SU-DHL-6 (cell line): ENCODE measurements at regions not wholly inside any gene's neighbourhood (a gene's known extent, or its start where the extent isn't known, plus 50 kb on each side); places are given as distances from the start of the nearest gene placed in this dataset.

Experiments
- H2AFZ ChIP-seq: fragments of 200-600 bp; sonication (generic); 2 replicates; pipeline ENCODE4 v1.6.1; 2014; ENCODE audit warnings: low read depth, mild to moderate bottlenecking, moderate library complexity, mixed read lengths, antibody characterized with exemption, low read length; ENCODE audit not compliant: severe bottlenecking
- H3F3A ChIP-seq: fragments of 200-600 bp; shearing (Covaris generic); 2 replicates; pipeline ENCODE4 v1.6.0; 2016; ENCODE audit warnings: antibody characterized with exemption, mild to moderate bottlenecking; ENCODE audit not compliant: insufficient read depth
- H3K27ac ChIP-seq: fragments of 200-600 bp; sonication (generic); 2 replicates; pipeline ENCODE4 v1.5.1; 2016; ENCODE audit warnings: low read depth, mild to moderate bottlenecking, low read length, moderate library complexity, mixed read lengths
- H3K27me3 ChIP-seq: fragments of 200-600 bp; sonication (generic), shearing (Covaris generic); 2 replicates; pipeline ENCODE4 v1.6.0; 2014; ENCODE audit warnings: mild to moderate bottlenecking, low read length
- H3K36me3 ChIP-seq: fragments of 200-600 bp; sonication (generic); 2 replicates; pipeline ENCODE4 v1.6.1; 2014; ENCODE audit warnings: mild to moderate bottlenecking, low read length, mixed read lengths
- H3K4me2 ChIP-seq: fragments of 300-600, 200-600 bp; shearing (Covaris generic), sonication (generic); 2 replicates; pipeline ENCODE4 v1.6.0; 2014; ENCODE audit warnings: low read length, low read depth, mild to moderate bottlenecking; ENCODE audit not compliant: poor library complexity, severe bottlenecking
- H3K4me3 ChIP-seq: fragments of 200-600 bp; sonication (generic); 2 replicates; pipeline ENCODE4 v1.5.1; 2014; ENCODE audit warnings: antibody characterized with exemption, low read length, mild to moderate bottlenecking, mixed read lengths; ENCODE audit not compliant: insufficient read depth, poor library complexity, severe bottlenecking
- H3K79me2 ChIP-seq: fragments of 200-600 bp; sonication (generic); 2 replicates; pipeline ENCODE4 v1.6.1; 2014; ENCODE audit warnings: mild to moderate bottlenecking, low read length, moderate library complexity; ENCODE audit not compliant: insufficient read depth
- H3K9ac ChIP-seq: fragments of 200-600 bp; sonication (generic); 2 replicates; pipeline ENCODE4 v1.7.0; 2014; ENCODE audit warnings: mild to moderate bottlenecking, low read length
- H3K9me2 ChIP-seq: fragments of 200-600 bp; sonication (generic); replicated peaks from 2 replicates; pipeline ENCODE4 v1.6.1; 2014; ENCODE audit warnings: low read length; ENCODE audit not compliant: insufficient read depth
- H3K9me3 ChIP-seq: fragments of 200-600 bp; sonication (generic); 2 replicates; pipeline ENCODE4 v1.6.1; 2014; ENCODE audit warnings: low read length, mixed read lengths; ENCODE audit not compliant: insufficient read depth
- H4K20me1 ChIP-seq: fragments of 200-600 bp; sonication (generic); 2 replicates; pipeline ENCODE4 v1.6.1; 2014; ENCODE audit warnings: low read depth, mild to moderate bottlenecking, antibody characterized with exemption, low read length, moderate library complexity, mixed read lengths
- EZH2phosphoT487 ChIP-seq: fragments of 200-600 bp; sonication (generic), shearing (Covaris generic); conservative IDR thresholded peaks from 2 replicates; pipeline ENCODE4 v1.6.1; 2018; ENCODE audit warnings: mild to moderate bottlenecking, antibody characterized with exemption, low read length, moderate library complexity, mixed read lengths
- TF ChIP-seq, protein P1 (sequence below): fragments of 200-600 bp; sonication (generic); IDR thresholded peaks from one replicate; pipeline ENCODE4 v1.5.1; 2017; ENCODE audit warnings: antibody characterized with exemption, mild to moderate bottlenecking, low read length, moderate library complexity; ENCODE audit not compliant: insufficient read depth, poor library complexity, severe bottlenecking

DNA sequence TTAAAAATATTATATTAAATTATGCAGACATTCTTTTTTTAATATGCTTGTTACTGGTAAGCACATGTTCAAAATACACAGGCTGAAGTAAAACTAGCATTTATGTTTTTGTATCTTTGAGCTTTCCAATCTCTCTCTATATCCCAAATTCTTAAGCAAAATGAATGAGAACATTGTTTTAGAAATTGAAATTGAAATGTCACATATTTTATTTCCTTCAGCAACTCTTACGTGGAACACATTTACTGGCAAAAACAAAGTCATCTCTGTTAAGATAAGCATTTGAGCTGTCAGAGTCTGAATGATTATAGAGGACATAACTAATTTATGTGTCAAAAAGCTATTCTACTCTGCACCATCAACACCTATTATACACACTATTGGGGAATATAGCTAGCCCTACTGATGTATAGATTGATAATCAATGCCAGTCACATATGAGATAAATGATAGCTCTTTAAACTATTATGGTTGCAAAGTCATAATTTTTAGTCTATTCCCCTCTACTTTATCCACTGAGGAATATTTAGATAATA is 535.4 kb upstream of the BCHE start:
- Histone ChIP-seq H3K36me3 (no peaks in the 10 kb centered on the region; the same call in 1 of the 2 replicates), H3K9ac (no peak overlapping the region), H2AFZ (no peak overlapping the region), H3K9me3 (no peaks in the 10 kb centered on the region), H3K79me2 (no peaks in the 10 kb centered on the region), H3K27ac (no peak overlapping the region), H3K9me2 (no peaks in the 10 kb centered on the region), H3F3A (no peaks in the 10 kb centered on the region), H4K20me1 (no peaks in the 10 kb centered on the region), H3K4me3 (no peak overlapping the region), H3K27me3 (no peaks in the 10 kb centered on the region), H3K4me2 (no peak overlapping the region)
- TF ChIP-seq EZH2phosphoT487, result no peak
- TF ChIP-seq, protein P1, sequence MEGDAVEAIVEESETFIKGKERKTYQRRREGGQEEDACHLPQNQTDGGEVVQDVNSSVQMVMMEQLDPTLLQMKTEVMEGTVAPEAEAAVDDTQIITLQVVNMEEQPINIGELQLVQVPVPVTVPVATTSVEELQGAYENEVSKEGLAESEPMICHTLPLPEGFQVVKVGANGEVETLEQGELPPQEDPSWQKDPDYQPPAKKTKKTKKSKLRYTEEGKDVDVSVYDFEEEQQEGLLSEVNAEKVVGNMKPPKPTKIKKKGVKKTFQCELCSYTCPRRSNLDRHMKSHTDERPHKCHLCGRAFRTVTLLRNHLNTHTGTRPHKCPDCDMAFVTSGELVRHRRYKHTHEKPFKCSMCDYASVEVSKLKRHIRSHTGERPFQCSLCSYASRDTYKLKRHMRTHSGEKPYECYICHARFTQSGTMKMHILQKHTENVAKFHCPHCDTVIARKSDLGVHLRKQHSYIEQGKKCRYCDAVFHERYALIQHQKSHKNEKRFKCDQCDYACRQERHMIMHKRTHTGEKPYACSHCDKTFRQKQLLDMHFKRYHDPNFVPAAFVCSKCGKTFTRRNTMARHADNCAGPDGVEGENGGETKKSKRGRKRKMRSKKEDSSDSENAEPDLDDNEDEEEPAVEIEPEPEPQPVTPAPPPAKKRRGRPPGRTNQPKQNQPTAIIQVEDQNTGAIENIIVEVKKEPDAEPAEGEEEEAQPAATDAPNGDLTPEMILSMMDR, result no peak

DNA sequence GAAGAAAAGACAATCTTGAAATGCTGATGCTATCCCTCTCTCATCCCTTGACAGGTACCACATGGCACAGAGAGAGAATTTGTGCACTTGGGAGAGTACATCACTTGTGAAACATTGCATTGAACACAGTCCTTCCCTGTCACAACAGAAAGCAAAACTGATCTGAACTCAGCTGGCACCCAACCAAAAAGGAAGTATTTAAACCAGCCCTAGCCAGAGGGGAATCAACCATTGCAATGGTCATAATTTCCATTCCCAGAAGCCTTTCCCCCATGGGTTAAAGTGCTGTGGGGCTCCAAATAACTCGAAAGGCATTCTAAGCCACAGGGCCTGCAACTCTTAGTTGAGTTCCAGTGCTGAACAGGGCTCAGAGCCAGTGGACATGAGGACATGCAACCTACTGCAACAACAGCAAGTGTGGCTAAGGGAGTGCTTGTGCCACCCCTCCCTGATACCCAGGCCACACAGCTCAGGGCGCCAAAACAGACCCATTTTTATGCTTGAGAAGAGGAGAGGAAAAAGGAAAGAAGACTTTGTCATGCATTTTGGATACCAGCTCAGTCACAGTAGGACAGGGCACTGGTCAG is 530.8 kb upstream of the BCHE start:
- Histone ChIP-seq H3F3A (no peaks in the 10 kb centered on the region), H3K9ac (no peak overlapping the region), H3K4me3 (no peak overlapping the region), H3K27ac (no peak overlapping the region), H3K79me2 (no peaks in the 10 kb centered on the region), H3K36me3 (no peaks in the 10 kb centered on the region), H3K27me3 (no peaks in the 10 kb centered on the region), H3K9me3 (no peaks in the 10 kb centered on the region), H3K9me2 (no peaks in the 10 kb centered on the region), H3K4me2 (no peak overlapping the region), H4K20me1 (no peaks in the 10 kb centered on the region), H2AFZ (peak overlapping the region; percentile 16)
- TF ChIP-seq, protein P1, result no peak
- no peak for TF ChIP-seq EZH2phosphoT487

DNA sequence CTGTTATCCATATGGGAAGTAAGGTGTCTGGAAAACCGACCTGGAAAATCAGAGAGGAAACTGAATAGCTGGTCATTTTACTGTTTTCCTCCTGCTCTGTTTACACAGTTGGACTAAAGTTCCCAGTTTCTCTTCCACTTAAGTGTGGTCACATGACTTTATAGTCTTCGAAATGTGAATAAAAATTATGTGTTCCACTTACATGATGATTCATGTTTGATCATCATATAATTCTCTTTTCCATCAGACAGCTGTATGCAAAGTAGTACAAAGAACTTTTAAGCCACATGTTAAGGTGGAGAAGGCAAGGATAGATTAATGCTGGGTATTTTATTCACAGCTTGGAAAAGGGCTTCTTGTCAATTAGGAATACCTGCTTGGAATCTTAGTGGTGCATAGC is 525.5 kb upstream of the BCHE start:
- TF ChIP-seq, protein P1, result no peak
- TF ChIP-seq EZH2phosphoT487, result no peak
- Histone ChIP-seq H3K4me2 (no peak overlapping the region), H3K4me3 (no peak overlapping the region), H3K27me3 (no peaks in the 10 kb centered on the region), H4K20me1 (no peaks in the 10 kb centered on the region), H2AFZ (no peak overlapping the region), H3K9me2 (no peaks in the 10 kb centered on the region), H3K79me2 (no peaks in the 10 kb centered on the region), H3K27ac (no peak overlapping the region), H3K9me3 (no peaks in the 10 kb centered on the region), H3F3A (no peaks in the 10 kb centered on the region), H3K36me3 (no peaks in the 10 kb centered on the region), H3K9ac (no peak overlapping the region)
